ENCODE measurements at regions not wholly inside any gene's neighbourhood (a gene's known extent, or its start where the extent isn't known, plus 50 kb on each side); places are given as distances from the start of the nearest gene placed in this dataset.

DNA sequence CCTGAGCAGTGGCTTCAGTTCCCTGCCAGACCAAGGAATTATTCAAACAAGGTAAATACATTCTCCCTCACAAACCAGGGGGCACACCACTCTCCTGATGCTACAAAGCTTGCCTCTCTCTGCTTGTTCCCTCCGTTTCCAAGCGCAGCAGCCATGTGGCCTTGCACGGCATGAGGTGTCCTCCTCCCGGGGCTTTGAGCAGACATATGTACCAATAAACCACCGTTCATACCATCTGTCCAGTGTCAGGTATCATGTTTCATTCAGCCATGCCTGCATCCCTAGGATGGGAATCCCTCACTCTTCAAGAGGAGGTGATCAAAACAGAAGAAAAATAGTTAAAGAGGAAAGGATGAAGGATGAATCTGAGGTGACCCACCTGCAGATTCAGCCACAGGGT is 282.7 kb downstream of the ENC1 start:
- H3K4me3 ChIP-seq (ENCODE audit: low read depth, low read length), result no peak overlapping the region
- TF ChIP-seq, protein P1, sequence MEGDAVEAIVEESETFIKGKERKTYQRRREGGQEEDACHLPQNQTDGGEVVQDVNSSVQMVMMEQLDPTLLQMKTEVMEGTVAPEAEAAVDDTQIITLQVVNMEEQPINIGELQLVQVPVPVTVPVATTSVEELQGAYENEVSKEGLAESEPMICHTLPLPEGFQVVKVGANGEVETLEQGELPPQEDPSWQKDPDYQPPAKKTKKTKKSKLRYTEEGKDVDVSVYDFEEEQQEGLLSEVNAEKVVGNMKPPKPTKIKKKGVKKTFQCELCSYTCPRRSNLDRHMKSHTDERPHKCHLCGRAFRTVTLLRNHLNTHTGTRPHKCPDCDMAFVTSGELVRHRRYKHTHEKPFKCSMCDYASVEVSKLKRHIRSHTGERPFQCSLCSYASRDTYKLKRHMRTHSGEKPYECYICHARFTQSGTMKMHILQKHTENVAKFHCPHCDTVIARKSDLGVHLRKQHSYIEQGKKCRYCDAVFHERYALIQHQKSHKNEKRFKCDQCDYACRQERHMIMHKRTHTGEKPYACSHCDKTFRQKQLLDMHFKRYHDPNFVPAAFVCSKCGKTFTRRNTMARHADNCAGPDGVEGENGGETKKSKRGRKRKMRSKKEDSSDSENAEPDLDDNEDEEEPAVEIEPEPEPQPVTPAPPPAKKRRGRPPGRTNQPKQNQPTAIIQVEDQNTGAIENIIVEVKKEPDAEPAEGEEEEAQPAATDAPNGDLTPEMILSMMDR (IDR thresholded peaks at IDR 0.05; ENCODE audit: low read depth, low read length), result no peak

DNA sequence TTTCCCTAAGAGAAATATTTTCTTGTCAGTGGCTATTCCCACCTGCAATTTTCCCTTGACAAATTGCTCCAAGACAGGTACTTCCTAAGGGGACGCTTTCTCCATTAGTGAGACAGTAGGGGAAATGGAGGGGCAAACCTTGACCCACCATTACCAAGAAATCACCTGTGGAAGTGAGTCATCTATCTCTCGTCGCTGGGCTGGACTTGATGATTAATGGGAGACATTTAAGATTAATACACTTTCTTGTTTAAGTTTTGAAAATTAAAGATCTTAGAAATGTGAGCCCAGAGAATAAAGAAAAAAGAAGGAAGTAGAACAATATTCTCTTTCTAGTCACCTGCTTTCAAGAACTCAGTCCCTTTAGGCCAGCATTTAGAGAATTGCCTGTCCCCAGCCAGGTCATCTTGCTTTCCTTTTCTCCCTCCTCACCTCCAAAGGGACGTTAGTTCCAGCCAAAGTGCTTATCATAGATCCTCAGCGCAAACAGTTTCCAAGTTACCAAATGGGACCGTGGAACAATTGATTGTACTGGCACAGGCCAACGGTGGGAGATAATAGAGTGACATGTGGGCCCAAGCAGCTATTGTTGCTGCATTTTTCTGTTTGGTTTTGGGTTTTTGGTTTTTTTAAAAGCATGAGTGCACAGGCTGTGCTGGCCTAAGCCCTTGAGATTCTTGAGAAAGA is 284.4 kb downstream of the ENC1 start:
- TF ChIP-seq, protein P1 (IDR thresholded peaks at IDR 0.05; ENCODE audit: low read depth, low read length), result no peak
- H3K4me3 ChIP-seq (ENCODE audit: low read depth, low read length), result no peak overlapping the region

DNA sequence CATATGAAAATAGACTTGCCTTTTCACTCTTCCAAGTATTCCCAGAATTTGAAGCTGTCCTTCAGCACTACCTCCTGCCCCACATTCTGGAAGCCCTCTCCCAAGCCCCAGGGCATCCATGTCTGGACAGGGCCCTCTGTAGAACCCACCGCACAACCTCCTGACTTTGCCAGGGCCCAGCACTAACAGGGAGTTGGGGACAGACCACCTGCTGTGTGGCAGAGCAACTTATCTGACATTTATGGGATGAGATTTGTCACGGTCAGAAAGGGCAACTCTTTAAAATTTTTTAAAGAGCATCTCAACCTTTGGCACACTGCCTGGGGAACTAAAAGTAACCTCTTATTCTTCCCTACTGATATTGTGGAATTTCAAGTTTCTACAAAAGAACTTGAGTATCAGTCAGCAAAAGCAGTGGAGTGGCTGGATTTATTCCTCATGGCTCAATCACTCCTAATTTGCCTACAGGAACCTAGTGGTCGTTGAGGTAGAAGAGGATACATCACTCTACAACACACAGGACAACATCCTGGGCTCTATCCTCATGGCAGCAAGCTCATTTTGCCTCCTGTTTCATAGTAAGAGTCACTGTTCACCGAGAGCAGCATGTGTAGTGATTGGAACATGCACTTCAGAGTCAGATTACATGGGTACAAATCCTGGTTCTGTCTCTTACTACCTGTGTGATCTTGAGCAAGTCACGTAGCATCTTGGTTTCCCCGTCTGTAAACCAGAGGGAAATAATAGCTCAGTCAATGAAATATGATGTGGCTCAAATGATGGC is 285.3 kb downstream of the ENC1 start:
- no peak overlapping the region for H3K4me3 ChIP-seq (ENCODE audit: low read depth, low read length)
- TF ChIP-seq, protein P1 (IDR thresholded peaks at IDR 0.05; ENCODE audit: low read depth, low read length), result no peak

DNA sequence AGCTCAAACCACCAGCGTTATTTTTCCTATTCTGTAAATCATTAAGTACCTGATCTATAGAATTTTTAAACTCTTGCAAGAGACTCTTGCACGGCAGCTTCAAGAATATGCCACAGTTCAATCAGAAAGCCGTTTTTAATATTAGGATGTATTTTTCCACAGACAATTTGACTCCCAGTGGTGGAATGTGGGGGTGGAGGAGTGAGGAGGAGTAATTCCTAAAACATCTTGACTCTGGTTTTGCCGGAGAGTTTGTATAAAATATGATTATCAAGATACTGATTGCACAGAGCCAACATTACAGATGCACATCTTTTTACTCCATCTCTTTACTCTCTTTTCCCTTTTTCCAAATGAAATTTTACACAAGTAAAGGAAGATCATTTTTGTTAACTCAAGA is 288.3 kb downstream of the ENC1 start:
- TF ChIP-seq, protein P1 (IDR thresholded peaks at IDR 0.05; ENCODE audit: low read depth, low read length), result no peak
- no peak overlapping the region for H3K4me3 ChIP-seq (ENCODE audit: low read depth, low read length)

DNA sequence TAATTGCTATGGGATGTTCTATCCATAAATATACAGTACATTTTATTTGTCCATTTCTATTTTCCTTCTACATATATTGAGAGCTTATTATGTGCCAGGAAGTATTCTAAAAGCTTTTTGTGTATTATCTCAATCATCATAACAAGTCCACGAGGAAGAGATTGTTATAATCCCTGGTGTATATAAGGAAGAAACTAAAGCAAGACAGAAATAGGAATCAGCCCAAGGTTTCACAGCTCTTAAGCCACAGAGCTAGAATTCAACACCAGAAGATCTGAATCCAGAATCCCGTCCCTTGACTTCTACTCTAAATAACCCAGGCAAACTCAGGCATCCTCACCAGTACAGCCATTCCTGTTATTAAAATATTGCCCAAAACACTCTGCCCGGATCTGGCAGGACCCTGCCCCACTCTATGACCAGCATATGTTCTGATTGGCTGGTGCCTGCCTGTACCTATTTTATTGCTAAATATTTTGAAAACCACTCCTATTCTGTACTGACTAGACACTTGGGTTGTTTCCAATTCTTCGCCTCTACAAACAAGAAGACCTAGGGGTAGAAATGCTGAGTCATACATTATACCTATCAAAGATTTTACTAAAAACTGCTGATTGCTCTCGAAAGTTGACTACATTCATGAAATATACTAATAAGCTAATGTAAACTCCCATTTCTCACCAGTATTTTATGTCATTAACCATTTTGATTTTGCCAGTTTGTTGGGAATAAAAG is 297.4 kb downstream of the ENC1 start:
- H3K4me3 ChIP-seq (ENCODE audit: low read depth, low read length), result no peak overlapping the region
- TF ChIP-seq, protein P1 (IDR thresholded peaks at IDR 0.05; ENCODE audit: low read depth, low read length), result no peak

DNA sequence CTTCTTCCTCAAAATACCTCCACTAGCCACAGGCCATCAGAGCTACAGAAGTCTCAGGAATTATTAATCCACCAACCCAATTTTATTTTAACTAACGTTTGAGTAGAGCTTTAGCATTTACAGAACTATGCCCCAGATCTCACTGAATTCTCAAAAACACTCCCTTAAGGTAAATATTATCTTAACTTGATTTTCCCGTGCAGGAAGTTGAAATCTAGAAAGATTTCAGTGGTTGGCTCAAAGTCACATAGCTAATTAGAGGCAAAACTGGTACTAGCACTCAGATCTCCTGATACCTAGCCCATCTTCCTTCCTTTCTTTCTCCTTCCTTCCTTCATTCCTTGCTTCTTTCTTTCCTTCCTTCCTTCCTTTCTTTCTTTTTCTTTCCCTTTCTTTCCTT is 298.3 kb downstream of the ENC1 start:
- no peak overlapping the region for H3K4me3 ChIP-seq (ENCODE audit: low read depth, low read length)
- TF ChIP-seq, protein P1 (IDR thresholded peaks at IDR 0.05; ENCODE audit: low read depth, low read length), result no peak

Data from WI38 (cell line).